Fibroblast of the conjunctiva (primary cell): ENCODE measurements at regions not wholly inside any gene's neighbourhood (a gene's known extent, or its start where the extent isn't known, plus 50 kb on each side); places are given as distances from the start of the nearest gene placed in this dataset.

Source experiments
- DNase-seq: peaks from one replicate; pipeline ENCODE4 v3.0.0-alpha.2; 2010; ENCODE audit warnings: low read depth

DNA sequence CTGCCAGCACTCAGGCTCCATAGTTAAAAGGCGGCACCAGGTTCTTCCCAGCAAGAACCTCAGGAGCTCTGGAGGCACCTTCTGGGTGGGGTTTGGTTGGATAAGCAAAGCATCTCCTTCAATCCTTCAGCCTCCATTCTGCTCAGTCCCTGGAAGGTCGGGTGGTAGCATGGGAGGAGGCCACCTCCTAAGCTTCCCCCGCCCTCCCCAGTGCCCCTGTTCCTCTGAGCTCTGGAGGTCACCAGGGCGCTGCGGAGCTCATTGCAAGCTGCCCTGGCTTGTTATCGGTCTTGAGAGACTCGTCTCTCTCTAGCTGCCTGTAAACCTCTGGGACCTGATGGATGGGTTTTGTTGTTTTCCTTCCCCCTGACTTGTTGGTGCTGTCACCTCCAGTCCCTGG lies 124.8 kb downstream of the RPLP1 start:
- DNase-seq = no peak

GRCh38 chr15:69578252-69578651 lies 125.6 kb downstream of the RPLP1 start:
- no peak for DNase-seq

DNA sequence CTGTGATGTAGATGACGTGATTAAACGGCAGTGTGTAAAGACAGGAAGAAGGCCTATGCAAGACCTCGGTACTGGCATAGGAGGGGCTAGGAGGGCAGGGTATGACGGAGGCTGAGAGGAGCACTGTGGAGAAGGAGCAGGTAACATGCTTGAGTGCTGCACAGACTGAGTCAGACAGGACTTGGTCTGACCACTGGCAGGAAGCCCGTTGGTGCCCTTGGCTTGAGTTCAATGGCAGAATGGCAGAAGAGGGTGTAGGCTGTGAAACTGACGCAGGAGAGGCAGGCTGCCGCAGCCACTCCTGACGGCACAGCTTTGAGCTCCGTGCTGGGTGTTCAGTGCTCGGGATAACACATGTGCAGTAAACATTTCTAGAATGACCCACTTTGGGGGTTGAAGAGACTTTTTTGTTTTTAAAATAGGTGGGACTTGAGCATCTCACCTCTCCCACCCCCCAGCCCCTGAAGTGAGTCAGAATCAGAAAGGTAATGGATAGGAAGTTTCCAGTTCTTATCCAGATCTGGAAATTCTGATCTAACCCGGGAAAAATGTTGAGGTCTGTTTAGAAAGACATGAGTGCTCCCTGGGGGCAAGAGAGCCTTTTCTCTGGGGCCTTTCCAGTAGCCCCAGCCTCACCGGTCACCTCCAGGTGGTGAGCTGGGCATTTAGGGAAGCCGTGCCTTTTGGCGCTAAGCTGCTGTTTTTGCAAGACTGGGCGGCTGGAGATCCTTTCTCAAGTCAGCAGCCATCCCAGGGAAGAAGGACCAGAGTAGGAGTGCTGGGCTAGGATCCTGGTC lies 126.4 kb downstream of the RPLP1 start:
- no peak for DNase-seq

DNA sequence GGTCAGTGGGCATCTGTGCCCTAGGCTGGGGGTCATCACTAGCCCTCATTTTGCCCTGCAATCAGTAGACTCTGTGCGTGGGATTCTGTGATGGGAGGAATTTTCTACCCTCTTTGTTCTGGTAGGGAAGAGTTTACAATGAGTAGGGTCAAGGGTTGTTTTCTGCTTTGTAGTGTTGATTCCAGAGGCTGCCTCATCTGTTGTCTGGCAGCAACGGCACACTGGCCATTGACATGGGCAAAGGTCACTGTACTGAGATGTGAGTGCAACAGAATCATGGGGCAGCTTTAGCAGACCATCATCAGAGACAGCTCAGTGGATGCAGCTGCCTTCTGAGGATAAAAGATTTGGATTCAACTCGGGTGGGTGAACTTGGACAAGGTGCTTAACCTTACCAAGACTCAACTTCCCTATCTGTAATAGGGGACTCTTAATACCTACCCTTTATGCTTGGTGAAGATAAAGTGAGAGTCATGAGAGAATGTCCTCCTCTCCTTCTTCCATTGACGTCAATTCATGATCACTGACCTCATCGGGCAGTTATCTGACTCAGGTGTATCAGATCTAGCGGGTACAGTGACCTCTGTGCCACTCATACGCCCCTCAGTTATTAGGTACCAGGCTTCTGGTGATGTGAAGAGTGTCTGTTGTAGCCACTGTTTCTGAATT lies 127.5 kb downstream of the RPLP1 start:
- DNase-seq = no peak

DNA sequence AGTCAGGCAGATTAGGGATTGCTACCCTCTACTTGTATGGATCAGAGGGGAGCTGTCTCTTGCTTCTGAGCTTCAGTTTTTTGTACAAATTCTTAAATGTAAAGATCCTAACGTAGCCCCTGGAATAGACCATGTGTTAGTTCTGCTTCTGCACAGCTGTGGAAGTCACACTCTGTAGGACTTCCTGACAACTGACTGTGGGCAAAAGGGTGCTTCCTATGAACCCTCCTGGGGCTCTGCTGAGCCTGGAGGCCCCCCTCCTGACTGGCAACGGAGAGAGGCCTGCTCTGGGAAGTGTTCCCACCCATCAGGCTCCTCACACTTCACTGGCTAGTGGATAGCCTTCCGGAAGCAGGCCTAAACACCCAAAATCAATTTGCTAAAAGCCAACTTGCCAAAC lies 131.0 kb downstream of the RPLP1 start:
- no peak for DNase-seq

GRCh38 chr15:69585937-69586336 lies 133.3 kb downstream of the RPLP1 start:
- no peak for DNase-seq

GRCh38 chr15:69586721-69587120 lies 134.1 kb downstream of the RPLP1 start:
- no peak for DNase-seq

- no peak for DNase-seq
These were observed 135.3 kb downstream of the RPLP1 start for GRCh38 chr15:69587723-69588426.

- DNase-seq = no peak
These were observed 137.6 kb downstream of the RPLP1 start for GRCh38 chr15:69590201-69590710.

DNA sequence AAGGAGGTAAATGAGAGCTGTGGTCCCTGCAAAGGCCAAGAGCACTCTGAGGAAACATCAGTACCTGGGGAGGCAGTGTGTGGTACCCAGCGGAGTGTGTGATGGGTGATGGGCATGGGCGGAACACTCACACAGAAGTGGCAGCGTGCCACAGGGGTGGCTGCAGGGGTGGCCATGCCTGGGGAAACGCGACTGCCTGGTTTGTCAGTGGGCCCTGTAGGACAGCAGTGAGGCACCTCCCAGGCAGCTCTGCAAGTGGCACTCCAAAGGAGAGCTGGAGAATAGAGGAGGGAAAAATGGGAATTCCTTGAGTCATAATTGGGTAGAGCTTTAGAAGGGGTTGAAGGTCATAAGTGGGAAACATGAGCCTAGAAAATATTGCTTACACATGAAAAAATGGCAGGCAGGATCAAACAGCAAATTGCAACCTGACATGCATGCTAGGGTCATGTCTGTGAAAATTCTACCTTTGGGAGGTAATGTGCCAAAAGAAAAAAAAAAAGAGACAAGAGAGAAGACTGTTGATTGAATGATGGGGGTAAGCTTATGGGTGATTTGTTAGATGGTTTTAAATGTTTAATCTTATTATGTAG lies 138.4 kb downstream of the RPLP1 start:
- DNase-seq = no peak

DNA sequence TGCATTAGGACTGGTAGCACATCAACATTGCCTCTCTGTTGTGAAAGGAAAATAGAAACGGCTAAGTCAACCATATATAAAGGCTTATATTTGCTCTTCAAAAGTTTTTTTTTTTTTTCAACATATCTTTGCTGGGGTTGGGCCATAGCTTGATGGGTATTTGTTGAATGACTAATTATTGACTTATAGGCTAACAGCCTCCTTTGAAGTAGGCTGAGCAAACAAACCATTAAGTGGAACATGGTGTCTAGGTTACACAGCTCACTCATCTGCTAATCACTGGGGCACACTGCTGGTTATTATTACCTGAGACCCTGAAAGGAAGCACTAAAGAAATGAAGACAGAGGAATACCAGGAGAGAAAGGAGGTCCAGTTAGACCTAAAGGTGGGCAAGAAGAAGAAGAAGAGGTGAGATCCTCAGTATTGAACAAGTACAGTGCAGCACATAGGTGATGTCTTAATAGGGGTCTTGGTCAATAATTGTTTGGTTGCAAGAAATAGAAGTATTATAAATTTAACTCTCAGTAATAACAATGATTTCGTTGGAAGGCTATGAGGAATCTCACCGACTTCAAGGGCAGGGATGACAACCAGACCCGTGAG lies 139.4 kb downstream of the RPLP1 start:
- no peak for DNase-seq

DNA sequence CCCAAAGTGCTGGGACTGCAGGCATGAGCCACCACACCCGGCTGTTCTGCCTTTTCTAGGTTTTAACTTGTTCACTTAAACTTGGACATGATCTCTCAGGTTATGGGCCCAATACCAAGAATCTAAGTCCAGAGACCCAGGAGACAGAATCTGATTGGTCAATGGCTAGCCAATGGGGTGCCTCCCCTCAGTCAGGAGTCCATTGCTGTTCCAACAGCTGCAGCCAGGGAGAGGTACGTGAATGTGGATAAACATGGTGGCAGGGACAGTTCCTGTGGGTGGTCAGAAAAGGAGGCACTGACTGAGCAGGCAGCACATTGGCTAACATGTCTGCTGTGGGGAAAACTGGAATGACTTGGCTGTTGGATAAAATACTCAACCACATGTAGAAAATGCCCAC lies 140.3 kb downstream of the RPLP1 start:
- no peak for DNase-seq

DNA sequence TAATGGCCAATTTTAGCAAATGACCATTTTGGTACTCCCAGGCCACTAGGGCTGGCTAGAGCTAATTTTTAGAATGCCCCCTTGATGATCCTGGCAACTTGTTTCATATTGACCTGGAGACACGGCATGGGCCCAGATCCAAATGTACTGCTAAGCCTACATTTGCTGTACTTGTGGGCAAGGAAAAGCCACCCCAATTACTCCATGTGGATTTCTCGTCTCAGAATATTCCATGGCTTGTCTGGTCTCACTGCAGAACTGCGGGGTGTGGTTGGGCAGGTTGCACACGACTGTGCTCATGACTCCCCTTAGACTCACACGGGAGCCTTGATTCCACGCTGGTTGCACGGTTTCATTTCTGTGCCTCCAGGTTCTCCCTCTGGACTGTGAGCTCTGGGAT lies 140.9 kb downstream of the RPLP1 start:
- DNase-seq = no peak

- DNase-seq = no peak
These were observed 141.7 kb downstream of the RPLP1 start for GRCh38 chr15:69593981-69594966.

DNA sequence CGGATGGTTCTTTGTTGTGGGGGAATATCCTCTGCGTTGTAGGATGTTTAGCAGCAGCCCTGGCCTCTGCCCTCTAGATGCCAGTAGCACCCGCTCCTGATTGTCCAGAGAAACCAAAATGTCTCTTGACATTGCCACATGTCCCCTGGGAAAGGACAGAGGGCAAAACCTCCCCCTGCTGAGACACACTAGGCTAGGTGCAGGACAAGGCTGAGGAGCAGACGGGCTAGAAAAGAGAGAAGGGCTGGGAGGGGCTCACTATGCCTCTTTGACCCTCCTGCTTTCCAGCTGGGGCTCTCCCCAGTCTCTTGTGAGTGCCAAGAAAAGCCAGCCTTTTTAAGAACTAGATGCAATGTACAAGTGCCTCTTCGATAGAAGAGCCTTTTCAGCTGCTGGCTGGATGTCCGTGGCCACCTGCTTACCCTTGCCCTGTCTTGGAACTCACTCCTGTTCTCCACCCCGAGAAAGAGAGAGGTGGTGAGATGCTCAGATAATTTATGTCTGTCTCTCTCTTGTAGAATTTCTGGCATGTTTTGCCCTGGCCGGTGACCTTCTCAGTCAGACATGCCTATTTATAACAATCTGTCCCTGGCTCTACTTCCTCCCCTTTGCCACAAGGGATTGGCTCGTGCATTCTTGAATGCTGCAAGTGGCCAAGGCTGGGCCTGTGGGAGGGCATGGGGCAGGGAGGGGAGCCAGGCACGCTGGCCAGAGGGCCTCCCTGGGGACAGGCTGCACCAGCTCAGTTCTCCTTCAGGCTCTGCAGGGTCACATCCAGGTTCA lies 142.6 kb downstream of the RPLP1 start:
- no peak for DNase-seq

DNA sequence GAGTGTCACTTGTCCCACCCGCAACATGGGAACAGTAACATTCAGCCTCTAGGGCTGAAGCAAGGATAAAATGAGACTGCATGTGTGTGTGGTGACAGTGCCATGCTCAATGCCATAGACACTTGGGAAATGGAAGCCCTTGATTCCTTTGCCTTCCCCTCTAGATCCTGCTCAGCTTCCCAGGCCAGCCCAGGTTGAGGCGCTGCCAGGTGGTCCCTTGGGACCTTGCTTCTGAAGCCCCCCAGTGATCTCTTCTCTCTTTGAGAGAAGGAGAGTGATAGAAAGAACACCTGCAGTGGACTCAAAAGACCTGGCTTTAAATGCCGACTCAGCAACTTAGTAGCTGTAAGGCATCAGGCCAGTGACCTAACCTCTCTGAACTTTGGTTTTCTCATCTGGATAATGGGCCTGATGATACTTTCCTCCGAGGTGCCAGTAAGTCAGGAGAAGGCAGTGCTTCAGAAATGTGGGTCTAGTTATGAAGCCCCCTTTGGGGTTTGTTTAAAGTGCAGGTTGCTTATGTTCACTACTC lies 144.5 kb downstream of the RPLP1 start:
- DNase-seq = no peak

- DNase-seq = no peak
These were observed 146.7 kb downstream of the RPLP1 start for GRCh38 chr15:69599271-69599670.

- no peak for DNase-seq
These were observed 148.0 kb downstream of the RPLP1 start for GRCh38 chr15:69600556-69601085.

DNA sequence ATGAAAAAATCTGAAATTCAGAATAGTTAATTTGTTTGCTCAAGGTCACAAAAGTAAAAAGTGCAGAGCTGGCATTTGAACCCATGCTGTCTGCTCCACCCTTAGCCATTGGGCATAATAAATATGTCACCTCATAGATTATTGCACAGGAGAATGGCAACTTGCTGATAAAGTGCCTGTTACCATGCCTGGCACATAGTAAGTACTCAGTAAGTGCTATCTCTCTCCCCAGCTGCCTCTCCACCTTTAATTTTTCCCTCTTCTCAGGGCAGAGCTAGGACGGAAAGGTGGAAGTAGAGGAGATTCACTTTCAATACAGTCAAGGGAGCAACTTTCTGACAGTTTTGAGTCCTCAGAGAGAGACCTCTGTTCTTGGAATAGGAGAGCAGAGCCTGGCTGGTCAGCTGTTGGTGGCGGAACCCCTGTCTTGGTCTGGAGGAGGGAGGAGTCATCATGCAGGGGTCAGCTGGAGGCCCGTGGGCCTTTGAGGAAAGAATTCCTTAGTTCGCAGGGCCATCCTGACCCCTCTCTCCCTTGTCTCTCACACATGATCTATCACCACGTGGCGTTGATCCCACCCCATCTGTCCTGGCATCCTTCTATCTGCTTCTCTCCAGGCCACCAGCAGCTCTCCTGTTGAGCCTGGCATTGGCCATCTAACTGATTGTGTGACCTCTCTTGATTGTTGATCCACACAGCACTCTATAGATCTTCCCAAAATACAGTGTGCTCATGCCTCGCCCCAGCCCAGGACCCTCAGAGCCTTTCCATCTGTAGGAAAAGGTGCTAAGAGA lies 149.3 kb downstream of the RPLP1 start:
- no peak for DNase-seq
